K562 (cell line): ENCODE measurements at regions not wholly inside any gene's neighbourhood (a gene's known extent, or its start where the extent isn't known, plus 50 kb on each side); places are given as distances from the start of the nearest gene placed in this dataset.

Experiments
- ATAC-seq: fragments of 200-7000 bp; cut with Tn5 transposase; 3 replicates; pipeline ENCODE4 v1.9.1; 2020; ENCODE audit warnings: moderate library complexity
- BruUV-seq: library from RNA; stranded (reverse); fragments of 400-500 nt; replicated peaks from 2 replicates; lab custom pipeline; 2021; lab: Mats Ljungman, UMichigan
- CTCF ChIA-PET: fragments of 300-600 bp; formaldehyde crosslinking; extraction: SDS; loops from one replicate; lab custom pipeline; 2021; ENCODE audit warnings: low intra/inter-chr PET ratio; lab: Yijun Ruan, JAX
- POLR2A ChIA-PET: fragments of 300-600, 350-650 bp; sonication (Branson Sonifier 250); formaldehyde crosslinking; extraction: SDS; loops from one replicate; lab custom pipeline; 2021; ENCODE audit warnings: antibody characterized with exemption, inconsistent platforms; lab: Yijun Ruan, JAX
- DNase-seq, 4 experiments: peaks; one replicate each; pipeline versions ENCODE4 v3.0.0 to v3.0.0-alpha.2; 2011 to 2018; ENCODE audit warnings: low spot score in 3 of 4, mixed read lengths in 3 of 4; ENCODE audit errors: extremely low read depth in 1 of 4
- FAIRE-seq: peaks from 2 replicates; lab custom pipeline; 2011; peaks lifted over from hg19 to GRCh38; lab: Jason Lieb, UNC
- H2AFZ ChIP-seq: 2 replicates; pipeline ENCODE4 v1.6.0; 2011; ENCODE audit warnings: low read depth, low read length, control low read depth, inconsistent platforms
- H3K27ac ChIP-seq: fragments of 200-600 bp; 3 replicates; pipeline ENCODE4 v1.8.0; 2011; ENCODE audit warnings: low read depth, mild to moderate bottlenecking, control low read depth, inconsistent platforms, low read length, moderate library complexity, mixed read lengths; ENCODE audit errors: extremely low read depth
- H3K27me3 ChIP-seq, 2 experiments: fragments of 300-600 bp in 1 of 2; 2 replicates in 1 of 2; 3 replicates in 1 of 2; pipeline versions ENCODE4 v1.6.0 to v1.8.0; 2011; ENCODE audit warnings: inconsistent platforms in 2 of 2, low read length in 2 of 2, mild to moderate bottlenecking in 1 of 2, mixed read lengths in 1 of 2, moderate library complexity in 1 of 2; ENCODE audit not compliant: control insufficient read depth in 2 of 2, insufficient read depth in 2 of 2
- H3K36me3 ChIP-seq: fragments of 300-600 bp; 3 replicates; pipeline ENCODE4 v1.8.0; 2011; ENCODE audit warnings: mild to moderate bottlenecking, low read length, inconsistent platforms; ENCODE audit not compliant: control insufficient read depth, insufficient read depth
- H3K4me1 ChIP-seq, 2 experiments: fragments of 200-600 bp in 1 of 2; replicated peaks in 1 of 2; 2 replicates in 1 of 2; 3 replicates in 1 of 2; pipeline versions ENCODE4 v1.5.1 to v1.8.0; 2011; ENCODE audit warnings: inconsistent platforms in 2 of 2, low read length in 2 of 2, mild to moderate bottlenecking in 1 of 2, mixed read lengths in 1 of 2, moderate library complexity in 1 of 2; ENCODE audit not compliant: control insufficient read depth in 2 of 2, insufficient read depth in 2 of 2
- H3K4me2 ChIP-seq: 2 replicates; pipeline ENCODE4 v1.6.1; 2011; ENCODE audit warnings: low read length, control low read depth, inconsistent platforms, mixed read lengths; ENCODE audit not compliant: insufficient read depth
- H3K4me3 ChIP-seq: fragments of 200-600 bp; sonication (generic), shearing (Covaris generic); 2 replicates; pipeline ENCODE4 v1.5.1; 2016; ENCODE audit warnings: control low read depth, inconsistent platforms
- H3K79me2 ChIP-seq: fragments of 200-600 bp; 3 replicates; pipeline ENCODE4 v1.8.0; 2011; ENCODE audit warnings: low read length, inconsistent platforms; ENCODE audit not compliant: control insufficient read depth, insufficient read depth
- H3K9ac ChIP-seq, 2 experiments: 2 replicates each; pipeline versions ENCODE4 v1.6.0 to v1.6.1; 2011; ENCODE audit warnings: low read depth in 2 of 2, low read length in 2 of 2, control low read depth in 1 of 2, inconsistent platforms in 1 of 2, mild to moderate bottlenecking in 1 of 2, mixed read lengths in 1 of 2; ENCODE audit not compliant: insufficient read depth in 1 of 2
- H3K9me1 ChIP-seq: one replicate; pipeline ENCODE4 v1.6.0; 2011; ENCODE audit warnings: inconsistent platforms, mild to moderate bottlenecking, low read length, moderate library complexity; ENCODE audit not compliant: control insufficient read depth, insufficient read depth
- H3K9me3 ChIP-seq: replicated peaks from 2 replicates; pipeline ENCODE4 v1.5.1; 2011; ENCODE audit warnings: low read depth, low read length, inconsistent platforms; ENCODE audit not compliant: control insufficient read depth, insufficient read depth
- H4K20me1 ChIP-seq: replicated peaks from 2 replicates; pipeline ENCODE4 v1.6.1; 2011; ENCODE audit warnings: low read length, inconsistent platforms, mixed read lengths; ENCODE audit not compliant: control insufficient read depth, insufficient read depth
- CBX8 ChIP-seq: fragments of 200-600 bp; sonication (generic); IDR thresholded peaks from 2 replicates; pipeline ENCODE4 v1.6.1; 2012; ENCODE audit warnings: borderline replicate concordance, mixed run types, low read depth, mild to moderate bottlenecking, moderate library complexity, mixed read lengths, low read length, control low read depth, inconsistent platforms; ENCODE audit not compliant: poor library complexity, severe bottlenecking; ENCODE audit errors: extremely low read depth
- FOS ChIP-seq: IDR thresholded peaks from 3 replicates; pipeline ENCODE4 v1.6.1; 2011; ENCODE audit not compliant: insufficient read length; ENCODE audit errors: extremely low read depth
- HMGXB4 ChIP-seq: sonication (generic); formaldehyde crosslinking; IDR thresholded peaks from 2 replicates; pipeline ENCODE4 v1.8.1; 2023; ENCODE audit warnings: mild to moderate bottlenecking, missing genetic modification reagents
- HOMEZ ChIP-seq: fragments of 250-450 bp; sonication (Bioruptor Pico); IDR thresholded peaks from 2 replicates; pipeline ENCODE4 v1.4.0; 2020; ENCODE audit warnings: mild to moderate bottlenecking, moderate library complexity
- MIER1 ChIP-seq: fragments of 450-650 bp; IDR thresholded peaks from 2 replicates; pipeline ENCODE4 v1.6.1; 2016; ENCODE audit warnings: antibody characterized with exemption, mild to moderate bottlenecking, low read depth
- PATZ1 ChIP-seq: fragments of 250-450 bp; sonication (Bioruptor Pico); IDR thresholded peaks from 2 replicates; pipeline ENCODE4 v1.5.0; 2020; ENCODE audit warnings: mild to moderate bottlenecking, borderline replicate concordance
- PKNOX1 ChIP-seq: fragments of 450-650 bp; IDR thresholded peaks from 2 replicates; pipeline ENCODE4 v1.6.1; 2016
- RERE ChIP-seq: sonication (generic); formaldehyde crosslinking; IDR thresholded peaks from 2 replicates; pipeline ENCODE4 v1.8.0; 2023; ENCODE audit warnings: missing genetic modification reagents, mild to moderate bottlenecking, borderline replicate concordance
- ZNF175 ChIP-seq: fragments of 200-800 bp; sonication (Bioruptor generic); IDR thresholded peaks from 2 replicates; pipeline ENCODE4 v1.6.1; 2016; ENCODE audit warnings: low read depth, mild to moderate bottlenecking, missing genetic modification characterization, missing compliant biosample characterization
- WGBS: fragments of 100-300 bp; shearing (Covaris generic); methylation state at CpG from one replicate; pipeline ENCODE4 v1.1.6; 2016; ENCODE audit warnings: low coverage, mixed read lengths; ENCODE audit not compliant: insufficient coverage; ENCODE audit errors: missing lambda C conversion rate; 5-methylcytosine and 5-hydroxymethylcytosine counted together
- in situ Hi-C: fragments of 300-500 bp; cut with MboI; formaldehyde crosslinking; loops from 4 replicates; pipeline ENCODE4 v1.15.0; 2018; ENCODE audit warnings: inconsistent platforms, mixed read lengths
- intact Hi-C: fragments of 100-400 bp; cut with micrococcal nuclease; formaldehyde crosslinking; loops from 2 replicates; pipeline ENCODE4 v1.14.2; 2022

- Histone ChIP-seq H3K79me2 (no peaks in the 10 kb centered on the region), H3K4me2 (no peak overlapping the region), H3K27me3 (0 out of 5 replicates have a peak, but pooled peaks cover 0 to 4% of the 10 kb centered on the region in 2 experiments), H3K27ac (no peak overlapping the region), H4K20me1 (no peaks in the 10 kb centered on the region), H3K4me3 (no peak overlapping the region), H3K9me1 (no peaks in the 10 kb centered on the region), H3K4me1 (no peaks in the 10 kb centered on the region), H3K9me3 (no peaks in the 10 kb centered on the region; the same call in 1 of the 2 replicates), H2AFZ (no peak overlapping the region), H3K9ac (no peak overlapping the region), H3K36me3 (no peaks in the 10 kb centered on the region)
- ATAC-seq (no peak), FAIRE-seq (no peak), DNase-seq (no peak)
- no TSS peak for BruUV-seq
- in situ Hi-C loops, result no loop called here
- 2% methylated on average over 5 of the region's 5 CpGs for WGBS
- CTCF ChIA-PET, result interaction anchor here (0.7 kb wide), 1 partner anchor 557 kb away, joined by 4 read pairs; no protein-coding TSS in a partner anchor
- POLR2A ChIA-PET, result no interaction called here
- intact Hi-C loops, result no loop called here
- TF ChIP-seq FOS (no peak), HOMEZ (no peak), PATZ1 (CRISPR knock-in tag) (no peak), HMGXB4 (no peak), RERE (CRISPR knock-in tag) (no peak), MIER1 (no peak), PKNOX1 (no peak), CBX8 (no peak), ZNF175 (CRISPR knock-in tag) (no peak)
Observed at GRCh38 chr1:222023025-222023424, 281.1 kb upstream of the DUSP10 start.
